ENCODE measurements at regions not wholly inside any gene's neighbourhood (a gene's known extent, or its start where the extent isn't known, plus 50 kb on each side); places are given as distances from the start of the nearest gene placed in this dataset.
A peak's percentile ranks its signal among the peaks of the same experiment; 100 is the strongest.

GRCh38 chr11:122048401-122048800, 67.6 kb downstream of the BLID start:
- ChIA-PET POLR2A (no interaction called here), CTCF (no interaction called here)
- Histone ChIP-seq H3K4me2 (no peak overlapping the region), H3K27ac (ENCODE audit: low read depth in 2 of 2, low read length in 1 of 2) (no peak overlapping the region), H3K79me2 (ENCODE audit: insufficient read depth) (no peaks in the 10 kb centered on the region), H3K9ac (no peak overlapping the region), H3F3A (replicated peaks; ENCODE audit: insufficient read depth) (peaks cover 19% of the 10 kb centered on the region), H2AFZ (ENCODE audit: low read depth) (no peak overlapping the region), H3K9me3 (no peaks in the 10 kb centered on the region), H3K36me3 (replicated peaks in 1 of 2; ENCODE audit: control insufficient read depth in 1 of 2, insufficient read depth in 2 of 2, low read length in 1 of 2) (peaks cover 0 to 23% of the 10 kb centered on the region in 2 experiments), H3K27me3 (ENCODE audit: insufficient read depth) (no peaks in the 10 kb centered on the region), H3K4me1 (ENCODE audit: control insufficient read depth in 1 of 2, insufficient read depth in 2 of 2, low read depth in 1 of 2, low read length in 1 of 2) (peaks cover 0 to 13% of the 10 kb centered on the region in 2 experiments; a peak in 1 of 4 replicates), H3K9me2 (no peaks in the 10 kb centered on the region), H4K20me1 (ENCODE audit: insufficient read depth) (no peaks in the 10 kb centered on the region), H3K4me3 (ENCODE audit: low read depth in 2 of 2, low read length in 1 of 2) (no peak overlapping the region)
- TF ChIP-seq MAX (IDR thresholded peaks at IDR 0.05; ENCODE audit: low read depth) (no peak), EZH2phosphoT487 (IDR thresholded peaks at IDR 0.05; ENCODE audit: borderline replicate concordance, low read depth) (no peak), RAD21 (IDR thresholded peaks at IDR 0.05; ENCODE audit: low read length) (no peak), RXRA (IDR thresholded peaks at IDR 0.05; ENCODE audit: borderline replicate concordance, low read depth) (no peak), TAF1 (IDR thresholded peaks at IDR 0.05; ENCODE audit: borderline replicate concordance, low read depth, low read length) (no peak), YY1 (IDR thresholded peaks at IDR 0.05; ENCODE audit: low read depth) (no peak), NRF1 (IDR thresholded peaks at IDR 0.05; ENCODE audit: low read depth, low read length) (no peak), ELF1 (IDR thresholded peaks at IDR 0.05) (no peak), ZBTB33 (IDR thresholded peaks at IDR 0.05; ENCODE audit: borderline replicate concordance, low read depth) (no peak)
- 78% methylated on average over 3 of the region's 3 CpGs for WGBS (ENCODE audit: low lambda C conversion rate)
- no peak for DNase-seq

- Histone ChIP-seq H3K27ac (ENCODE audit: low read depth in 2 of 2, low read length in 1 of 2) (peak overlapping the region in 1 of 2 experiments; percentile 80; a peak in 2 of 4 replicates), H3F3A (replicated peaks; ENCODE audit: insufficient read depth) (peaks cover 19% of the 10 kb centered on the region), H3K27me3 (ENCODE audit: insufficient read depth) (no peaks in the 10 kb centered on the region), H3K36me3 (replicated peaks in 1 of 2; ENCODE audit: control insufficient read depth in 1 of 2, insufficient read depth in 2 of 2, low read length in 1 of 2) (peaks cover 0 to 10% of the 10 kb centered on the region in 2 experiments), H3K4me1 (ENCODE audit: control insufficient read depth in 1 of 2, insufficient read depth in 2 of 2, low read depth in 1 of 2, low read length in 1 of 2) (peaks cover 0 to 13% of the 10 kb centered on the region in 2 experiments; a peak in 1 of 4 replicates), H4K20me1 (ENCODE audit: insufficient read depth) (no peaks in the 10 kb centered on the region), H2AFZ (ENCODE audit: low read depth) (peak overlapping the region; percentile 42), H3K9me2 (no peaks in the 10 kb centered on the region), H3K9me3 (no peaks in the 10 kb centered on the region), H3K79me2 (ENCODE audit: insufficient read depth) (no peaks in the 10 kb centered on the region), H3K4me3 (ENCODE audit: low read depth in 2 of 2, low read length in 1 of 2) (no peak overlapping the region), H3K9ac (0 out of 2 replicates have a peak overlapping the region, but pooled peaks have one; percentile 11), H3K4me2 (no peak overlapping the region)
- WGBS (ENCODE audit: low lambda C conversion rate), result 77% methylated on average over 6 of the region's 6 CpGs
- DNase-seq, result no peak
- CTCF ChIA-PET, result no interaction called here
- POLR2A ChIA-PET, result no interaction called here
- TF ChIP-seq, protein P1, sequence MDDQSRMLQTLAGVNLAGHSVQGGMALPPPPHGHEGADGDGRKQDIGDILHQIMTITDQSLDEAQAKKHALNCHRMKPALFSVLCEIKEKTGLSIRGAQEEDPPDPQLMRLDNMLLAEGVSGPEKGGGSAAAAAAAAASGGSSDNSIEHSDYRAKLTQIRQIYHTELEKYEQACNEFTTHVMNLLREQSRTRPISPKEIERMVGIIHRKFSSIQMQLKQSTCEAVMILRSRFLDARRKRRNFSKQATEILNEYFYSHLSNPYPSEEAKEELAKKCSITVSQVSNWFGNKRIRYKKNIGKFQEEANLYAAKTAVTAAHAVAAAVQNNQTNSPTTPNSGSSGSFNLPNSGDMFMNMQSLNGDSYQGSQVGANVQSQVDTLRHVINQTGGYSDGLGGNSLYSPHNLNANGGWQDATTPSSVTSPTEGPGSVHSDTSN (IDR thresholded peaks at IDR 0.05), result peak; percentile 28; the same call in 1 of the 2 replicates
- no peak for TF ChIP-seq GABPA (IDR thresholded peaks at IDR 0.05; ENCODE audit: low read depth)
- no peak for TF ChIP-seq NRF1 (IDR thresholded peaks at IDR 0.05; ENCODE audit: low read depth, low read length)
- TF ChIP-seq FOXM1 (IDR thresholded peaks at IDR 0.05; ENCODE audit: low read depth), result no peak
- no peak for TF ChIP-seq EP300 (IDR thresholded peaks at IDR 0.05; ENCODE audit: borderline replicate concordance in 1 of 2, low read depth in 1 of 2, low read length in 1 of 2)
- TF ChIP-seq TCF12 (IDR thresholded peaks at IDR 0.05), result peak; percentile 4; the same call in 1 of the 2 replicates
- peak; percentile 17; the same call in 1 of the 2 replicates for TF ChIP-seq FOSL2 (IDR thresholded peaks at IDR 0.05; ENCODE audit: borderline replicate concordance, low read depth)
Observed at GRCh38 chr11:122046846-122047245, 69.2 kb downstream of the BLID start.
